ENCODE measurements at regions not wholly inside any gene's neighbourhood (a gene's known extent, or its start where the extent isn't known, plus 50 kb on each side); places are given as distances from the start of the nearest gene placed in this dataset.

DNA sequence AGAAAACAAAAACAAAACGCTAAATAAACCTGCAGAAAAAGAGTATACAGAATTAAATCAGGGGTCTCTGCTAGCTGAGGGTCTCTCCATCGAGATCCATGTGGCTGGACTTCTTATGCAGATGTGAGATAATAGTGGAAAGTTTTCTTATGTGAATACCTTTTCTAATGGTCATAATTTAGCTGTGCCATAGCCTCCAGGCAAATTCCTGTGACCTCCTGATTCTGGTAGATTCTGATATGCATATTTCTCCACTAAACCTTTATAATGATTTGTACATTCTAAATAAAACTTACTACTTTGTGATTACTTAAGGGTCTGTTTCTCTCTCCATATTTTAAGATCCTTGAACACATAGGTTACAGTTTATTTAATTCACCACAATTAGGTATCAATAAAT is 1002.6 kb downstream of the GALC start:
- TF ChIP-seq, protein P1, sequence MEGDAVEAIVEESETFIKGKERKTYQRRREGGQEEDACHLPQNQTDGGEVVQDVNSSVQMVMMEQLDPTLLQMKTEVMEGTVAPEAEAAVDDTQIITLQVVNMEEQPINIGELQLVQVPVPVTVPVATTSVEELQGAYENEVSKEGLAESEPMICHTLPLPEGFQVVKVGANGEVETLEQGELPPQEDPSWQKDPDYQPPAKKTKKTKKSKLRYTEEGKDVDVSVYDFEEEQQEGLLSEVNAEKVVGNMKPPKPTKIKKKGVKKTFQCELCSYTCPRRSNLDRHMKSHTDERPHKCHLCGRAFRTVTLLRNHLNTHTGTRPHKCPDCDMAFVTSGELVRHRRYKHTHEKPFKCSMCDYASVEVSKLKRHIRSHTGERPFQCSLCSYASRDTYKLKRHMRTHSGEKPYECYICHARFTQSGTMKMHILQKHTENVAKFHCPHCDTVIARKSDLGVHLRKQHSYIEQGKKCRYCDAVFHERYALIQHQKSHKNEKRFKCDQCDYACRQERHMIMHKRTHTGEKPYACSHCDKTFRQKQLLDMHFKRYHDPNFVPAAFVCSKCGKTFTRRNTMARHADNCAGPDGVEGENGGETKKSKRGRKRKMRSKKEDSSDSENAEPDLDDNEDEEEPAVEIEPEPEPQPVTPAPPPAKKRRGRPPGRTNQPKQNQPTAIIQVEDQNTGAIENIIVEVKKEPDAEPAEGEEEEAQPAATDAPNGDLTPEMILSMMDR (IDR thresholded peaks at IDR 0.05; ENCODE audit: insufficient read depth, low read depth, low read length) = no peak
- TF ChIP-seq EZH2 (IDR thresholded peaks at IDR 0.05; ENCODE audit: insufficient read depth, low read length) = no peak
